ENCODE measurements at regions not wholly inside any gene's neighbourhood (a gene's known extent, or its start where the extent isn't known, plus 50 kb on each side); places are given as distances from the start of the nearest gene placed in this dataset.

DNA sequence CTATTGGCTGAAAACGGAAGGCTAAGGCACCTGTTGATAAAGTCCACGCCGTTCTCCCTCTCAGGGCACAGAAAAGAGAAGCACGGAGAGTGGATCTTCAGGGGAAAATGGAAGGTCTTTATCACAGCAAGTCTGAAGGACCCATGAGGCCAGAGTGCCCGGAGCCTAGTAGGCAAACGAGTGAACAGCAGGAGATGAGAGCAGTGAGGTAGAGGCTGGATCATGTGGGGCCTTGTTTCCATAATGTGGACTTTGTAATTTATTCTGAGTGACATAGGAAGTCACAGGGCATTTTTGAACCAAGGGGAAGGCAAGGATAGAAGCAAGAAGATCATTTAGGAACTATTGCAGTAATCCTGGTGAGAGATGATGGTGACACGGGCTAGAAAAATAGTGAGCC is 287.2 kb upstream of the NRIP1 start:
- no peak overlapping the region for H3K27ac ChIP-seq (ENCODE audit: low read depth in 2 of 2, low read length in 2 of 2)
- no peak for TF ChIP-seq CTCF (IDR thresholded peaks at IDR 0.05; ENCODE audit: borderline replicate concordance, extremely low read depth, insufficient read depth)
- H3K4me1 ChIP-seq (ENCODE audit: control insufficient read depth in 2 of 3, insufficient read depth in 2 of 3, low read depth in 1 of 3, low read length in 3 of 3) = no peaks in the 10 kb centered on the region
- H3K36me3 ChIP-seq (ENCODE audit: control insufficient read depth in 2 of 3, insufficient read depth in 3 of 3, low read length in 3 of 3) = no peaks in the 10 kb centered on the region
- no peak overlapping the region for H3K4me3 ChIP-seq (ENCODE audit: low read length in 3 of 3)
- H3K27me3 ChIP-seq (ENCODE audit: control insufficient read depth, insufficient read depth, low read length) = no peaks in the 10 kb centered on the region
- no peaks in the 10 kb centered on the region for H3K9me3 ChIP-seq (ENCODE audit: control insufficient read depth in 2 of 3, insufficient read depth in 1 of 3, low read length in 3 of 3)
- FAIRE-seq = no peak
- intact Hi-C loops (cut with DNase I) = no loop called here
- DNase-seq = no peak
- no peak overlapping the region for H3K9ac ChIP-seq (ENCODE audit: low read length in 3 of 3)

DNA sequence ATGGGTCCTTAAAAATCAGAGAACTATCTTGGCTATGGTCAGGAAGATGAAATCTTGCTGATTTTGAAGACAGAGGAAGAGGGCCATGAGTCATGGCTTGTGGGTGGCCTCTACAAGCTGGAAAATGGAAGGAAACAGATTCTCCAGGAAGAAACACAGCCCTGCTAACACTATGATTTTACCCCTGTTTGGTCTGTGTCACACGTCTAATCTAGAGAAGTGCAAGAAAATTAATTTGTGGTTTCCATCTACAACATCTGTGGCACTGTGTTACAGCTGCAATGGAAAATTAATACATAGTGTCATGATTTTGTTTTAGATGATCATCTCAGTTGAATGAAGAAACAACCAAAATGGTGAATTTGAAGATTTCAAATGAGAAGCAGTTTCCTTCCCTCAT is 288.7 kb upstream of the NRIP1 start:
- Histone ChIP-seq H3K9ac (ENCODE audit: low read length in 3 of 3) (no peak overlapping the region), H3K4me1 (ENCODE audit: control insufficient read depth in 2 of 3, insufficient read depth in 2 of 3, low read depth in 1 of 3, low read length in 3 of 3) (no peaks in the 10 kb centered on the region), H3K9me3 (ENCODE audit: control insufficient read depth in 2 of 3, insufficient read depth in 1 of 3, low read length in 3 of 3) (no peaks in the 10 kb centered on the region), H3K36me3 (ENCODE audit: control insufficient read depth in 2 of 3, insufficient read depth in 3 of 3, low read length in 3 of 3) (no peaks in the 10 kb centered on the region), H3K4me3 (ENCODE audit: low read length in 3 of 3) (no peak overlapping the region), H3K27me3 (ENCODE audit: control insufficient read depth, insufficient read depth, low read length) (no peaks in the 10 kb centered on the region), H3K27ac (ENCODE audit: low read depth in 2 of 2, low read length in 2 of 2) (no peak overlapping the region)
- FAIRE-seq = no peak
- no peak for DNase-seq
- intact Hi-C loops (cut with DNase I) = no loop called here
- TF ChIP-seq CTCF (IDR thresholded peaks at IDR 0.05; ENCODE audit: borderline replicate concordance, extremely low read depth, insufficient read depth) = no peak

DNA sequence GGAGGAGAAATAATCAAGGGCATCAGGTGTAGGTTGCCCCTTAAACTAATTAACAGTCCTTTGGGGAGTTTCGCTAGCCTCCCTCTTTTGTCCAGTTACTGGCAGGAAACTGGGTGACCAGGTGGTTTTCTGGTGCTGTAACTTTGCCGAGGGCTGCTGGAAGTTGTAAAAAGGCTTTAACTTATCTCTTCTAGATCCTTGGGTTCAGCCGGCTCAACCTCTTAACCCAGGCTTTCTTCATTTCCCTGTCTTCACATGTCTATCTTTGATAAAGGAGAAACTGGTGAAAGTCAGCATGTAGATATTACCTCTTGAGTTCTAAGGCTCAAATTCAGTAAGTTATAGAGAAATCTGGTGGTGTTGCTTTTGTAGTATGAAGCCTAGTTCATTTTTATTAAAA is 289.7 kb upstream of the NRIP1 start:
- H3K9ac ChIP-seq (ENCODE audit: low read length in 3 of 3) = no peak overlapping the region
- H3K4me1 ChIP-seq (ENCODE audit: control insufficient read depth in 2 of 3, insufficient read depth in 2 of 3, low read depth in 1 of 3, low read length in 3 of 3) = no peaks in the 10 kb centered on the region
- H3K27ac ChIP-seq (ENCODE audit: low read depth in 2 of 2, low read length in 2 of 2) = no peak overlapping the region
- H3K9me3 ChIP-seq (ENCODE audit: control insufficient read depth in 2 of 3, insufficient read depth in 1 of 3, low read length in 3 of 3) = no peaks in the 10 kb centered on the region
- FAIRE-seq (no peak), DNase-seq (no peak)
- intact Hi-C loops (cut with DNase I) = no loop called here
- no peaks in the 10 kb centered on the region for H3K27me3 ChIP-seq (ENCODE audit: control insufficient read depth, insufficient read depth, low read length)
- no peaks in the 10 kb centered on the region for H3K36me3 ChIP-seq (ENCODE audit: control insufficient read depth in 2 of 3, insufficient read depth in 3 of 3, low read length in 3 of 3)
- H3K4me3 ChIP-seq (ENCODE audit: low read length in 3 of 3) = no peak overlapping the region
- no peak for TF ChIP-seq CTCF (IDR thresholded peaks at IDR 0.05; ENCODE audit: borderline replicate concordance, extremely low read depth, insufficient read depth)

DNA sequence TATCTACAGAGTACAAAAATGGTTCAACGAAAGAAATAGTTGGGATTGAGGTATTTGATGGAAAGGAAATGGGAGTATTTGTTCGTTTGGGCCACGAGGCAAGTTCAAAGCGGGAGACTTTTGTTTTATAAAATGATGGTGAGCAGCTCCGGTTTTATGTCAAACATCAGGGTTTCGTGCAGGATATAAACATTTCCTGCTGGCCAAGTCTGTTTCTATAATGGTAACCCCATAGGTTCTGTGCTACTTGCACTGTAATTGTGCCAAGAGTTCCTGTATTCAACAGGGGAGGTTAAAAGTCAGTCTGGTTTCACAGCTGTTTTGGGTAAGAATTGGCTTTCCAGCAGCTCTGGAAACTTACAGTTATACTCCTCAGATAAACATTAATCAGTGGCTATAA is 290.3 kb upstream of the NRIP1 start:
- no peaks in the 10 kb centered on the region for H3K9me3 ChIP-seq (ENCODE audit: control insufficient read depth in 2 of 3, insufficient read depth in 1 of 3, low read length in 3 of 3)
- DNase-seq (peak in 2 of 5 donors; percentile 14 to 45), FAIRE-seq (no peak)

More for the DNA sequence above, 290.3 kb upstream of the NRIP1 start:
- H3K27ac ChIP-seq (ENCODE audit: low read depth in 2 of 2, low read length in 2 of 2) = no peak overlapping the region
- TF ChIP-seq CTCF (IDR thresholded peaks at IDR 0.05; ENCODE audit: borderline replicate concordance, extremely low read depth, insufficient read depth) = no peak
- H3K9ac ChIP-seq (ENCODE audit: low read length in 3 of 3) = no peak overlapping the region
- H3K36me3 ChIP-seq (ENCODE audit: control insufficient read depth in 2 of 3, insufficient read depth in 3 of 3, low read length in 3 of 3) = no peaks in the 10 kb centered on the region
- no peaks in the 10 kb centered on the region for H3K27me3 ChIP-seq (ENCODE audit: control insufficient read depth, insufficient read depth, low read length)
- H3K4me3 ChIP-seq (ENCODE audit: low read length in 3 of 3) = no peak overlapping the region
- intact Hi-C loops (cut with DNase I) = no loop called here
- H3K4me1 ChIP-seq (ENCODE audit: control insufficient read depth in 2 of 3, insufficient read depth in 2 of 3, low read depth in 1 of 3, low read length in 3 of 3) = no peaks in the 10 kb centered on the region

Measured in kidney (tissue), 13 donors.